Kidney epithelial cell (primary cell): ENCODE measurements at regions not wholly inside any gene's neighbourhood (a gene's known extent, or its start where the extent isn't known, plus 50 kb on each side); places are given as distances from the start of the nearest gene placed in this dataset.

Experiments
- DNase-seq: peaks from one replicate; pipeline ENCODE4 v3.0.0-alpha.2; 2010; ENCODE audit warnings: low read depth
- H3K27me3 ChIP-seq: 2 replicates; pipeline ENCODE4 v1.6.0; 2011; ENCODE audit warnings: low read length; ENCODE audit not compliant: control insufficient read depth, insufficient read depth
- H3K36me3 ChIP-seq: 2 replicates; pipeline ENCODE4 v1.5.1; 2011; ENCODE audit warnings: low read length; ENCODE audit not compliant: control insufficient read depth, insufficient read depth
- H3K4me3 ChIP-seq: 2 replicates; pipeline ENCODE4 v1.5.1; 2011; ENCODE audit warnings: low read depth, mild to moderate bottlenecking, control low read depth, low read length
- CTCF ChIP-seq: IDR thresholded peaks from 2 replicates; pipeline ENCODE4 v1.5.1; 2011; ENCODE audit warnings: mild to moderate bottlenecking, moderate library complexity, low read length, control low read depth, inconsistent platforms; ENCODE audit not compliant: insufficient read depth, poor library complexity, severe bottlenecking

- DNase-seq = no peak
- no peak for TF ChIP-seq CTCF
- H3K27me3 ChIP-seq = no peaks in the 10 kb centered on the region
- no peak overlapping the region for H3K4me3 ChIP-seq
- H3K36me3 ChIP-seq = no peaks in the 10 kb centered on the region
These were observed 315.6 kb upstream of the KLF4 start for GRCh38 chr9:107805201-107805600.

GRCh38 chr9:107794259-107794658 lies 304.7 kb upstream of the KLF4 start:
- Histone ChIP-seq H3K4me3 (no peak overlapping the region), H3K36me3 (no peaks in the 10 kb centered on the region), H3K27me3 (no peaks in the 10 kb centered on the region)
- no peak for TF ChIP-seq CTCF
- no peak for DNase-seq

DNA sequence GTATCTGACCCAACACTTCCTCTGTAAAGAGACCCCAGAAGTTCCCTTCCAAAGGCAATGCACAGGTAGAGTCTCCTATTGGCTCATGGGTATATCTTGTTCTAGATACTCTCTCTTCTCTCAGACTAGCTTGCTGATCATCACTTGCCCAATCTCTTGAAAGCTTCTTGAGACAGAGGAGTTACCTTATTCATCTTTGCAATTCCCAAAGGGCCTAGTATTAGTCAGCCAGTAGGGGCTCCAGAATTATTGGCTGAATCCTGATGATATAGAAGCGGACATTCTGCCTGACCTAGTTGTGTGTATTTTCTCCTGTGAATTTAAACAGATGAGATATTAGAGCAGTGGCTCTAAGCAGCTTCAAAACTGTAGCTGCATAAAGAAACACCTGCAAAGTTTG lies 304.0 kb upstream of the KLF4 start:
- H3K4me3 ChIP-seq = no peak overlapping the region
- no peak for DNase-seq
- TF ChIP-seq CTCF = no peak
- H3K36me3 ChIP-seq = no peaks in the 10 kb centered on the region
- no peaks in the 10 kb centered on the region for H3K27me3 ChIP-seq

DNA sequence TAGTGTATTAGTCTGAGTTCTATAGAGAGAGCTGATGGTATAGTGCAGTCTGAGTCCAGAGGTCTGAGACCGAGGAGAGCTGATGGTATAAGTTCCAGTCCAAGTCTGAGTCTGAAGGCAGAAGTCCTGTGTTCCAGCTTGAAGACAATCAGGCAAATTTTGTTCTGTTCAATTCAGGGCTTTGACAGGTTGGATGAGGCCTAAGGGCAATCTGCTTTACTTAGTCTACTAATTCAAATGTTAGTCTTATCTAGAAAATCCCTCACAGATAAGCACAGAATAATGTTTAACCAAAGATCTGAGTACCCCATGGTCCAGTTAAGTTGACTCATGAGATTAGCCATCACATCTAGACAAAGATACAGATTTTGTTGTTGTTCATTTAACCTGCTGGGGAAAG lies 303.0 kb upstream of the KLF4 start:
- DNase-seq = no peak
- Histone ChIP-seq H3K36me3 (no peaks in the 10 kb centered on the region), H3K4me3 (no peak overlapping the region), H3K27me3 (no peaks in the 10 kb centered on the region)
- TF ChIP-seq CTCF = no peak

GRCh38 chr9:107792006-107792405 lies 302.4 kb upstream of the KLF4 start:
- DNase-seq = no peak
- TF ChIP-seq CTCF = no peak
- H3K36me3 ChIP-seq = no peaks in the 10 kb centered on the region

DNA sequence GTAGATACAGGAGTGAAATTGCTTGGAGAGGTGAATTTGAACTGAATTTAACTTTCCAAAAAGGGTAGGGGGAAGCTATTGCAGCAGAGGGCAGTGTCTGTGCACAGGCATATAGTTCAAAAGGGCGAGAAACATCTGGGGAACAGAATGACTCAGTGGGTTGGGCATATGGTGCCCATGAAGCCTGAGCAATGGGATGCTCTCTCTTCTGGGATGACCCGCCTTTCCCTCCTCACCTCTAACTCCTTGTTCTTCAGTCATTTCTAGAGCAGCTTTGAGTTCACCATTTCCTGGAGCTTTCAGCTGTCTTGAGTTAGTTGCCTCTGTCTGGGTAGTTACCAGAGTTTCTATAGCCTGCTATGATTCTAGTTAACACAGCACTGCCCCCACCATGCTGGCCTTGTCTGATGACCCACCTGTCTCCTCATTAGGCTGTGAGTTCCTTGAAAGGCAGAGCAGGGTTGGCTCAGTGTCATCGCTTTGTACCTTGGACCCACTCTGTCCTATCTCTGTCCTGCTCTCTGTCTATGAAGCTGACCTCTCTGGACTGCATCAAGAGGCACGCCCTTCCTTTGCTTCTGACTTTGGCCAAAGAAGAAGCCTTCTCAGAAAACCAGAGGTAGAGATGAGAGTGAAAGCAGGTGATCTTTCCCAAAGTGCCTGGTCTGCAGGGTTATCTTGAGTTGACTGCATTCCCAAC lies 299.6 kb upstream of the KLF4 start:
- no peak for TF ChIP-seq CTCF
- DNase-seq = no peak

More at GRCh38 chr9:107792006-107792405, 302.4 kb upstream of the KLF4 start:
- Histone ChIP-seq H3K27me3 (no peaks in the 10 kb centered on the region), H3K4me3 (no peak overlapping the region)

More for the DNA sequence above, 299.6 kb upstream of the KLF4 start:
- Histone ChIP-seq H3K36me3 (no peaks in the 10 kb centered on the region), H3K27me3 (no peaks in the 10 kb centered on the region), H3K4me3 (no peak overlapping the region)
